ENCODE measurements at regions not wholly inside any gene's neighbourhood (a gene's known extent, or its start where the extent isn't known, plus 50 kb on each side); places are given as distances from the start of the nearest gene placed in this dataset.

DNA sequence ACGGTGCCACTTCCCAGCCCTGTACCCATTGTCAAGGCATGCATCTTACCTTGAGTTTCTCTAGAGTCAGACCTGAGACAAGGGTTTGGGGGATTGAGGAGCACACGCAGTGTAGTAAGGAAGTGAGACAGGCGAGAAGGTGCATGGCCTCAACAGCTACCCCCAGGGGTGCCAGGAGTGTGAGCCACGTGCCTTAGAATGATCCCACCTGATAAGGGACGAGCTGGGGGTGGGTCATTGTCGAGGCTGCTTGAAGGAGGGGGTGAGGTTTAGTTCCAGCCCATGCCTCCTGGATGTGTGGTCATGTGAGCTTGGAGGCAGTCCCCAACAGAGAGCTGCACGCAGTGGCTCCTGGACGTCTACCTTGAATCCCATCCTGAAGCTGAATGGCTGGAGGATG is 320.5 kb downstream of the VRK1 start:
- Histone ChIP-seq H4K5ac (ENCODE audit: low read depth, low read length) (no peak overlapping the region), H3K27me3 (ENCODE audit: control insufficient read depth, insufficient read depth, low read length) (no peaks in the 10 kb centered on the region), H2BK15ac (ENCODE audit: low read depth, low read length) (no peak overlapping the region), H2BK5ac (ENCODE audit: low read depth, low read length, poor library complexity, severe bottlenecking) (no peak overlapping the region), H3K4ac (ENCODE audit: low read depth, low read length) (no peak overlapping the region), H3K9me1 (ENCODE audit: insufficient read depth, low read length) (no peaks in the 10 kb centered on the region), H2AK5ac (ENCODE audit: low read depth, low read length) (no peak overlapping the region), H3K18ac (ENCODE audit: low read depth, low read length) (no peak overlapping the region), H2BK20ac (ENCODE audit: low read depth, low read length) (no peak overlapping the region), H3K9me3 (ENCODE audit: control insufficient read depth, insufficient read depth, low read length) (peaks cover 32% of the 10 kb centered on the region), H3K9ac (ENCODE audit: low read depth, low read length) (no peak overlapping the region), H3K14ac (replicated peaks; ENCODE audit: low read depth, low read length) (no peak overlapping the region), H3K56ac (ENCODE audit: extremely low read depth, insufficient read depth, low read length) (no peak overlapping the region), H4K91ac (ENCODE audit: insufficient read depth, low read depth, low read length) (no peak overlapping the region), H3K27ac (ENCODE audit: insufficient read depth, low read length) (no peak overlapping the region), H2AFZ (replicated peaks; ENCODE audit: low read length, poor library complexity) (no peak overlapping the region), H3K79me1 (ENCODE audit: low read depth in 1 of 2, low read length in 2 of 2) (no peaks in the 10 kb centered on the region), H3K4me1 (ENCODE audit: control insufficient read depth, insufficient read depth, low read length) (no peaks in the 10 kb centered on the region), H2AK9ac (replicated peaks; ENCODE audit: low read depth, low read length, poor library complexity) (no peak overlapping the region), H4K8ac (ENCODE audit: low read depth in 2 of 2, low read length in 2 of 2) (no peak overlapping the region), H3K4me2 (ENCODE audit: low read depth, low read length) (no peak overlapping the region), H3K4me3 (ENCODE audit: insufficient read depth, low read depth, low read length) (no peak overlapping the region), H3K36me3 (ENCODE audit: control insufficient read depth, insufficient read depth, low read length) (no peaks in the 10 kb centered on the region), H3K23ac (ENCODE audit: low read depth, low read length) (no peak overlapping the region), H2BK120ac (ENCODE audit: low read depth, low read length) (no peak overlapping the region), H4K20me1 (ENCODE audit: insufficient read depth, low read length) (no peaks in the 10 kb centered on the region)
- ChIA-PET CTCF (interaction anchor here (1.1 kb wide), 1 partner anchor 18 kb away, joined by 3 read pairs; no protein-coding TSS in a partner anchor), POLR2A (ENCODE audit: unreplicated experiment) (no interaction called here)
- no TSS peak for BruUV-seq (replicated peaks)
- ATAC-seq (ENCODE audit: low read depth) (no peak), DNase-seq (no peak)
- in situ Hi-C loops (cut with MboI; ENCODE audit: low sequenced_read_pairs), result no loop called here
- intact Hi-C loops (cut with micrococcal nuclease), result no loop called here
- WGBS, 2 experiments (ENCODE audit: extremely low coverage in 2 of 2, insufficient read length in 1 of 2), result 0% methylated on average over 1 of the region's 8 CpGs; no CpG with 5 or more reads in 1 of the 2 experiments
- dilution Hi-C loops (cut with HindIII; ENCODE audit: low sequenced_read_pairs, unreplicated experiment), result no loop called here
- no peak for TF ChIP-seq NFE2L2 (IDR thresholded peaks at IDR 0.05; ENCODE audit: low read depth, low read length)
- TF ChIP-seq, protein P1, sequence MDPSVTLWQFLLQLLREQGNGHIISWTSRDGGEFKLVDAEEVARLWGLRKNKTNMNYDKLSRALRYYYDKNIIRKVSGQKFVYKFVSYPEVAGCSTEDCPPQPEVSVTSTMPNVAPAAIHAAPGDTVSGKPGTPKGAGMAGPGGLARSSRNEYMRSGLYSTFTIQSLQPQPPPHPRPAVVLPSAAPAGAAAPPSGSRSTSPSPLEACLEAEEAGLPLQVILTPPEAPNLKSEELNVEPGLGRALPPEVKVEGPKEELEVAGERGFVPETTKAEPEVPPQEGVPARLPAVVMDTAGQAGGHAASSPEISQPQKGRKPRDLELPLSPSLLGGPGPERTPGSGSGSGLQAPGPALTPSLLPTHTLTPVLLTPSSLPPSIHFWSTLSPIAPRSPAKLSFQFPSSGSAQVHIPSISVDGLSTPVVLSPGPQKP (IDR thresholded peaks at IDR 0.05; ENCODE audit: borderline replicate concordance, low read depth, low read length), result no peak
- TF ChIP-seq MAZ (IDR thresholded peaks at IDR 0.05; ENCODE audit: borderline replicate concordance, low read depth, low read length), result no peak
- TF ChIP-seq SMC3 (IDR thresholded peaks at IDR 0.05; ENCODE audit: low read depth, low read length), result no peak
- no peak for TF ChIP-seq RFX5 (IDR thresholded peaks at IDR 0.05; ENCODE audit: low read depth, low read length)
- TF ChIP-seq MXI1 (IDR thresholded peaks at IDR 0.05; ENCODE audit: borderline replicate concordance, low read depth, low read length), result no peak
- no peak for TF ChIP-seq CHD1 (IDR thresholded peaks at IDR 0.05; ENCODE audit: low read depth, low read length)
- TF ChIP-seq CTCF (conservative IDR thresholded peaks at IDR 0.05; ENCODE audit: low read depth, low read length), result no peak
- TF ChIP-seq BHLHE40 (IDR thresholded peaks at IDR 0.05; ENCODE audit: low read depth, low read length), result no peak
- no peak for TF ChIP-seq MAFK (IDR thresholded peaks at IDR 0.05; ENCODE audit: low read depth, low read length)
- no peak for TF ChIP-seq POLR2A (IDR thresholded peaks at IDR 0.05; ENCODE audit: low read depth, low read length)
- no peak for TF ChIP-seq RAD21 (IDR thresholded peaks at IDR 0.05; ENCODE audit: low read length)
- TF ChIP-seq, protein P2, sequence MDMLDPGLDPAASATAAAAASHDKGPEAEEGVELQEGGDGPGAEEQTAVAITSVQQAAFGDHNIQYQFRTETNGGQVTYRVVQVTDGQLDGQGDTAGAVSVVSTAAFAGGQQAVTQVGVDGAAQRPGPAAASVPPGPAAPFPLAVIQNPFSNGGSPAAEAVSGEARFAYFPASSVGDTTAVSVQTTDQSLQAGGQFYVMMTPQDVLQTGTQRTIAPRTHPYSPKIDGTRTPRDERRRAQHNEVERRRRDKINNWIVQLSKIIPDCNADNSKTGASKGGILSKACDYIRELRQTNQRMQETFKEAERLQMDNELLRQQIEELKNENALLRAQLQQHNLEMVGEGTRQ (IDR thresholded peaks at IDR 0.05; ENCODE audit: low read depth, low read length), result no peak

Measured in IMR-90 (cell line).